Central memory CD4-positive, alpha-beta T cell (primary cell): ENCODE measurements at regions not wholly inside any gene's neighbourhood (a gene's known extent, or its start where the extent isn't known, plus 50 kb on each side); places are given as distances from the start of the nearest gene placed in this dataset.
"Not testable (repeated sequence)": the region's sequence is repeated elsewhere in the genome, so short reads cannot be mapped to it uniquely, and the experiment has no call there.

ENCODE experiments used
- DNase-seq: peaks from one replicate; pipeline ENCODE4 v3.0.0; 2022

- no peak for DNase-seq
Measured at GRCh38 chr1:99540744-99541143, 105.2 kb upstream of the PALMD start.

GRCh38 chr1:99544328-99544727, 101.6 kb upstream of the PALMD start:
- no peak for DNase-seq

- DNase-seq: no peak
Measured at GRCh38 chr1:99546432-99547416, 99.2 kb upstream of the PALMD start.

GRCh38 chr1:99548943-99549605, 96.8 kb upstream of the PALMD start:
- DNase-seq: no peak

DNA sequence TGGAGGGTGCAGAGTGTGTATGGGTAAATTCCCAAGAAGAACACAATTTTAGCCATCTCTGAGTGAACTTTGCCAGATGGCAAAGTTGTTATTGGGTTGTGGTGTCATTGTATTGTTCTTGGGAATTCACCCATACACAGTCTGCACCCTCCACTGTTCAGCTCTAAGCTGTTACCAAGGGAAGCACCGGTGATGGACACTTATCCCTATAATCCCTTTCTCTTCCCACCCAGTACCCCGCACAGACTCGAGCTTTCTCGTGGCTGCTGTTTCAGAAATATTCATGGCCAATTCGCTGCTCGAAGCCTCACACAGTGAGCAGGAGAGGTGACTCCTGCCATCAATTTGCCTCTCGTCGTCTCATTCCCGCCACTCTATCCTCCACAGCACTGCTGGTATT, 95.7 kb upstream of the PALMD start:
- no peak for DNase-seq

DNA sequence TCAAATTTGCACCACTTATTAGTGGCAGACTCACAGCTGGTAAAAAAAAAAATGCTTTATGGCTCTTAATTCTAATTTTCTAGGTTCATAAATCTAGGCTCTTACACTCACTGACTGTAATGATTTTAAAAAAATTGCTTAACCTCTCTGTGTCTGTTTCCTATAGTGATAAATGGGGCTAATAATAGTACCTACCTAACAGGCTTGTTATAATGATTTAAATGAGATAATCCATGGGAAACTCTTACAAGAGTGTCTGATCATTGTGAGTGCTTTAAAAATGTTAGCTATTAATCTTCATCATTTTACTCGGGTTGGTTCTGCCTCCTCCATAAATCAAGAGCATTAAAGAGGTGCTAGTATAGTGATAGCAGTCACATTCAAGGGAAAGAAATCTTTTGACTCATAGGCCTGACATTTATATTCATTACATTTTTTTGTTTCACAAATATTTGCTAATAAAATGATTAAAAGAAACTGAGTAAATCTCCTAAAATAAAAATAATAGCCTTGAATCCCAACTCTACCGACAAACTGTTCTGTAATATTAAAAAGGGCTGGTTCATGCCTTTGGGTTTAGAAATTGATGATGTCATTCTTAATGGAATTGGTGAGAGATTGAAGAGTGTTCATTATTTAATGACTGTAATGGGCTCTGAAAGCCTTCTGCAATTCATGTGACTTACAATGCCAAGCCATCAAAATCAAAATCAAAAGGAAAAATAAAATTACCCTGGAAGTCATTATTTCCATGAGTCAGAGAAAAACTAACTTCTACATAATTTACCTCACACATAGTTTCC, 93.9 kb upstream of the PALMD start:
- no peak for DNase-seq

GRCh38 chr1:99553301-99553700, 92.6 kb upstream of the PALMD start:
- DNase-seq: no peak

- DNase-seq: not testable (repeated sequence)
Measured at GRCh38 chr1:99553819-99554218, 92.1 kb upstream of the PALMD start.

DNA sequence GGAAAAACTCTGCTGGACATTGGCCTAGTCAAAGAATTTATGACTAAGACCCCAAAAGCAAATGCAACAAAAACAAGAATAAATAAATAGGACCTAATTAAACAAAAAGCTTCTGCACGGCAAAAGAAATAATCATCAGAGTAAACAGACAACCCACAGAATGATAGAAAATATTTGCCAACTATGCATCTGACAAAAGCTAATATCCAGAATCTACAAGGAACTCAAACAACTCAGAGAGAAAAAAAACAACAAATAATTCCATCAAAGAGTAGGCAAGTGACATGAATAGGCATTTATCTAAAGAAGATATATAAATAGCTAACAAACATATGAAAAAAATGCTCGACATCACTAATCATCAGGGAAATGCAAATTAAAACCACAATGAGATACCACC, 91.2 kb upstream of the PALMD start:
- DNase-seq: no peak

GRCh38 chr1:99557546-99558202, 88.2 kb upstream of the PALMD start:
- no peak for DNase-seq

DNA sequence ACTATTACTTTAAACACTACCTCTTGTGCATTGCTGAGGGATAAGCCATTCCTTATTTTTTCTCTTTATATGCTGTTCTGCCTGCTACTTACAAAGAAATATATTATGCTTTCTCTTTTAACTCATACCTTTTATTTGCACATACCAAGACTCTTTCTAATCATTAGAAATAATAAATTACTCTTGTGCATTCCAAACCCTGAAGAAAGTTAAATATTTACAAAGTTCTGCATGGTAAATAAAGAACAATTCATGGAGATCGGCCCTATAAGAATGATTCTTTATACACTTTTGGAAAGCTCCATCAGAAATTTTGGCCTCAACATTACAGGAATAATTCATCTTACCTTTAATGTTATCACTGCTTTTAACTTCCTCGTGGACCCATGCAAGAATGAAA, 86.7 kb upstream of the PALMD start:
- no peak for DNase-seq

DNA sequence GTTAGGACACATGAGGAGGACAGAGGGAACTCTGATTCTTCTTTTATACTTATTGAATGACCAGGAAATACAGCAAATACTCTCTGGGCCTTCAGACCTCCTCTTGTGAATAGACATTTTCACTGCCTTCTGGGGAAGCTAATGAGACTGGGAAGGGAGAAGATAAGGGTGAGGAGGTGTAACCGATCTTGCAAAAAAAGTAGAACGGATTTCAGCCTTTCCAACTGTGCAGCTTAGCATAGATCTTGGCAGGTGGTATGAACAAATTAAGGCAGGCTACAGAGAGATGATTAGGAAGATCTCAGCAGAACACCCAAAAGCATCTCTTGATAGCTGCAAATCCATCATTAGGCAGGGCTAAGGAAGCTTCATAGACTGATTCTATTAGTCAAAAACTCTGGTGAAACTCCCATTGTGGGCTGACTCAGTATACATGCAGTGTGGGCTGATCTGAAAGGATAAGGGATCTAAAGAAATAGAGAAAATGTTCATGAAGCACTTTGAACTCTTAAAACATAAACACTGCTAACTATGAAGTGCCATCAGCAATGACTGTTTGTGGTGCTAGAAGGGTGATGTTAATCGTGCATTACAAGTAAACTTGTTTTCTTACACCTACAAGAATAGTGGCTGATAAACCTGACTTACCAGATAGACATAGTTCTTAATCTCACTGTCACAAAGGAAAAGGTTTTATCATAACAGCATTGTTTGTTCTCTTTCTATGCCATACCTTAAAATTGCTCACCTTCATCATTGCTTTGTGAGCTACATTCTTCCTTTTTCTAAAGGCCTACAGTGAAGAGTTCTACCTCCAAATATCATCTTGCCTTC, 85.5 kb upstream of the PALMD start:
- no peak for DNase-seq

DNA sequence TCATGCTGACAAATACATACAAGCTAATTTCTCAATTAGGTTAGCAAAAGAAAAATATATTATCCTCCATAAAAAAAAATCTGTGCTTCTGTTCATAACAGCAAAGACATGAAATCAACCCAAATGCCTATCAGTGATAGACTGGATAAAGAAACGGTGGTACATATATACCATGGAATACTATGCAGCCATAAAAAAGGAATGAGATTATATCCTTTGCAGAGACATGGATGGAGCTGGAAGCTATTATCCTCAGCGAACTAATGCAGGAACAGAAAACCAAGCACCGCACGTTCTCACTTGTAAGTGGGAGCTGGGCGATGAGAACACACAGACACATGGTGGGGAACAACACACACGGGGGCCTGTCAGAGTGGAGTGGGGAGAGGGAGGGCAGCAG, 84.0 kb upstream of the PALMD start:
- DNase-seq: no peak

DNA sequence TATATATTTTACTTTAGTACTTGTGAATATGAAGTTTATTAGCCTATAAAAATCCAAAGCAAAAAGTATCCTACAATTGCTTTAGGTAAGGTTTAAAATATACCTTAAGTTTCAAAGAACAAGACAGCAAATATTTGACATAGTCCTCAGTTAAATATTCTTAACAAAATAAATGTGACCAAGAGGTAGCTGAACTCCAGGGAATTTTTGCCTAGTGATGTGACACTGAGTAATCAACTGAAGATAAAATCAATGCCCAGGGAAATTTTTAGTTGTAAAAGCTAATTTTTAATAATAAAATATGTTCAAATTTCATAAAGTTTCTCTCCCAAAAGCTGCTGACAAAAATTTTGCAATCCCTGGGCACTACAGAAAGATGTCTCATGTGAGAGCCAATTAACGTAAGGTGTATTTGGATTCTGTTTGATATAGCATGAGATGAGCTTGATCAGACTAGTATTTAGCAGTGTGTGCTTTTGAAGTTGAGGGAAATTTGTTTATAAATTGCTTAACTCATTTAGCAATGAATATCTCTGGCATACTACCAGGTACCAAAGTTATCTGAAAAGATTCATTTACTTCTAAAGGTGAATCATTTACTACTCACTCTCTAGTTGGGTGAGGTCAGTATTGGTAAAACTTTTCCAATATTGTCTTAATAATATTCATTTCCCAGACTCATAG, 80.2 kb upstream of the PALMD start:
- DNase-seq: no peak

- no peak for DNase-seq
Measured at GRCh38 chr1:99566290-99567021, 79.5 kb upstream of the PALMD start.

GRCh38 chr1:99570486-99571089, 75.3 kb upstream of the PALMD start:
- DNase-seq: no peak

DNA sequence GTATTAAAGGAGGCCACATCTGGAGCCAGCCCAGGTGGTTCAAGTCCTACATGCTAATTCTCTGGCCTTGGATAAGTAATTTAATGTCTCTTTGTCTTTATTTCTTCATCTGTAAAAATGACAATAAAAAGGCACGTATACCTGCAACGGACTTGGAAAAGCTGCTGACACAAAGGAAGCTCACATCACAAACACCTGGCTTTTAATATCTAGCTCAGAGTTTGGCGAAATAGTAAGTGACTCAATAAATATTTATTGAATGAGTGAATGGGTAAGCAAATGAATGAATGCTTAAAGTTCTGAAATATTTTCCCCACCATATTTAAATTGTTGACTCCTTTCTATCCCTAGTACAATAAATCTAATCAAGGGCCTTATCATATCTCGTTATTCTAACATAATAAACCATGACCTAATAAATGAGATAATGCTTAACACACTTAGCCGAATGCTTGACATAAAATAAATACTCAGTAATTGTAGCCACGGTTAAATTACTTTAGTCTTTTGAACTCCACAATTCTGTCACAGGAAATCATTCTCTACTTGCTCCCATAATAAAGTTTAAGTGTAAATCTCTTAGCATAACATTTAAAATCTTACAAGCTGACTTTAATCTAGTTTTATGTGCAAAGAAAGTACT, 74.7 kb upstream of the PALMD start:
- no peak for DNase-seq

GRCh38 chr1:99573431-99574217, 72.3 kb upstream of the PALMD start:
- DNase-seq: no peak

DNA sequence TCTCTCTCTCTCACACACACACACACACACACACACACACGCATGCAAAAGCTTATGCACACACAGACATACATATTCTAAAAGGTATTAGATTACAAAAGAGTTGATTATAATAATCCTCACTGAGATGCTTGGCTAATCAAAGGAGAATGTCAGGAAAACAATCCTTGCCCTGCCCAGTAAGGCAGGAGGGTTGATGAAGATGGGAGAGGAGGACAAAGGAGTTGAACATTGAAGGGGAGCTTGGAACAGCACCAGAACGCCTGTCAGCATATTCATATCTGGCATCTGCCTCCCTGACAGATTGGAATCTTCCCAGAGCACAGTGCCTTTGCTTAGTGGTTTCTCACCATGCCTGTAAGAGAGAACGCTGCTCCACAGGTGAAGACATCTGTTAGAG, 68.6 kb upstream of the PALMD start:
- DNase-seq: no peak
